ENCODE measurements at regions not wholly inside any gene's neighbourhood (a gene's known extent, or its start where the extent isn't known, plus 50 kb on each side); places are given as distances from the start of the nearest gene placed in this dataset.

DNA sequence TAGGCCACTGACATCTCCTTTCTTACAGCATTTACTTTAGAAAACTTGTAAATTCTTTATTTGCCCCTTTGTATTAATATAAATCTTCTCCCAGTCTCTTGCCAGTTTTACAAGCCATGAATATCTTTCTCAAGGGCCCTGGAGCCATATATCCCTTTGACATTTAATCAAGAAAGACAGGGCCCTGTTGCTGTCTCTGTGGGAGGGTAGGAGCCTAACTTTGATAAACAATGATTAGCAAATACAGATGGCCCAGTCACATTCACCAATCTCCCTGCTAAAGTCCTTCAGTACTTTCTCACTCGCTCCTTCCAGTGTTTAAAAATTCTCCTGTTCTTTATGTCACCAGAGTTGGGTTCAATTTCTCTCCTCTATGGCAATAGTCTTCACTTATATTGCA lies 479.8 kb upstream of the USP15 start:
- TF ChIP-seq EZH2 (IDR thresholded peaks at IDR 0.05; ENCODE audit: insufficient read depth, poor library complexity, severe bottlenecking) (no peak), EZH2phosphoT487 (IDR thresholded peaks at IDR 0.05; ENCODE audit: insufficient read depth, low read depth) (no peak)
